AG09319 (cell line): ENCODE measurements at regions not wholly inside any gene's neighbourhood (a gene's known extent, or its start where the extent isn't known, plus 50 kb on each side); places are given as distances from the start of the nearest gene placed in this dataset.

Experiments
- DNase-seq: peaks from one replicate; pipeline ENCODE4 v3.0.0-alpha.2; 2010; ENCODE audit warnings: low read depth; ENCODE audit errors: extremely low read depth
- TF ChIP-seq, protein P1 (sequence below): IDR thresholded peaks from 2 replicates; pipeline ENCODE4 v1.5.1; 2011; ENCODE audit warnings: low read depth, mild to moderate bottlenecking, inconsistent platforms, low read length, moderate library complexity

DNA sequence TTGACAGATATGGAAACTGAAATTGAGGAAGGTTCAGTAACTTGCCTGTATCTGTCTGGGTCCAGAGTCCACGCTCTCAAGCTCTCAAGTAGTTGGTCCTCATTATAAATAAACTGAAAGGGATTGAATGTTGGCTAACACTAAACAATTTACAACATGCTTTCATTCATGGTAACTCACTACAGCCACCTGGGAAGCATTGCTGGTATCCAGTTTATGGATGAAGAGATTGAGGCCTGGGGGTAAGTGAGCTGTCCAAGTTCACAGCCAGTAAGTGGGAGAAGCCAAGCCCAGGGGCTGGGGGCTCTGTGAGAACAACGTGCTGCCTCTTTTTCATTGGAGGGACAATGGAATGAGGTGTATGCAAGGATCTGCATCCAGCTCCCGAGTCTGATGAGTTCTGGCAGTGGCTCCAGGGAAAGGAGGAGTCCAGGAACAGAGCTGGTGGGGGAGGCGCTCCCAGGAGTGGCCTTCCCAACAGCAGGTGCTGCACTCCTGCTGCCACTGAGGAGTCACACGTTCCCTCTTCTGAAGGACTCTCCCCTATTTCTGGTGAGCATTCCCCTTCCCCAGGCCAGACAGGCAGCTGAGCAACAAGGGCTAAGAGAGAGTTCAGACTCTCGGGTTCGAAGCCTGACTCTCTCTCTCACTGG is 175.8 kb downstream of the CSNK2A3 start:
- no peak for DNase-seq
- TF ChIP-seq, protein P1, sequence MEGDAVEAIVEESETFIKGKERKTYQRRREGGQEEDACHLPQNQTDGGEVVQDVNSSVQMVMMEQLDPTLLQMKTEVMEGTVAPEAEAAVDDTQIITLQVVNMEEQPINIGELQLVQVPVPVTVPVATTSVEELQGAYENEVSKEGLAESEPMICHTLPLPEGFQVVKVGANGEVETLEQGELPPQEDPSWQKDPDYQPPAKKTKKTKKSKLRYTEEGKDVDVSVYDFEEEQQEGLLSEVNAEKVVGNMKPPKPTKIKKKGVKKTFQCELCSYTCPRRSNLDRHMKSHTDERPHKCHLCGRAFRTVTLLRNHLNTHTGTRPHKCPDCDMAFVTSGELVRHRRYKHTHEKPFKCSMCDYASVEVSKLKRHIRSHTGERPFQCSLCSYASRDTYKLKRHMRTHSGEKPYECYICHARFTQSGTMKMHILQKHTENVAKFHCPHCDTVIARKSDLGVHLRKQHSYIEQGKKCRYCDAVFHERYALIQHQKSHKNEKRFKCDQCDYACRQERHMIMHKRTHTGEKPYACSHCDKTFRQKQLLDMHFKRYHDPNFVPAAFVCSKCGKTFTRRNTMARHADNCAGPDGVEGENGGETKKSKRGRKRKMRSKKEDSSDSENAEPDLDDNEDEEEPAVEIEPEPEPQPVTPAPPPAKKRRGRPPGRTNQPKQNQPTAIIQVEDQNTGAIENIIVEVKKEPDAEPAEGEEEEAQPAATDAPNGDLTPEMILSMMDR = no peak

DNA sequence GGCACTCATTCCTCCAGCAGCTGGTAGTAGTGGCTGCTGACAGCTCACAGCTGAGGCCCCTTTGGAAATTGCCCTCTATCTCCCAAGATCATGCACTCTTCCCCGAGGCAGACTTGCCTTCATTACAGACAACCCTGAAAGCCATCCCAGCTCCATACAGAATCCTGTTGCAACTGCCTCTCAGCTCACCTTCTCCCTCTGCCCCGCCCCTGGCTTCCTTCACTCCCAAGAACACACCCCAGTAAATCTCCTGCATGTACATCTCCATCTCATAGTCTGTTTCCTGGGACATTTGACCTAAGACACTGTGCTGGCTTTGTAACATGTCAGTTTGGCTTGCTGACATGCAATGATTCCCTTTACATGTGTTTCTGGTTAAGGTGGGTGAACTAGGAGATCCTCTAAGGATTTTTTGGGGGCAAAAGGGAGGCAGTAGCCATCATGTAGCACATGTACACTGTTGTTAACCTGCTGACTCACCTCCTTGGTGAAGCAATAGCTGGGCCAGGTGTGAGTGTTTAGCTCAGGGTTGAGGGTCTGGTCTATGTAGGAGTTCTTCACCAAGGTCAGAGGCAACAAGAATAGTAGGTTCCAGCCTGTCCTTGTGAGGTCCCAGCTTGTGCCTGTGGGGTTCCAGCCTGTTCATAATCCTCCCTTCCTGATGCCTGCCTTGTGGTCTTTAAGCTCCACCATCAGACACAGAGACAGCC is 179.6 kb downstream of the CSNK2A3 start:
- DNase-seq = no peak
- TF ChIP-seq, protein P1 = no peak

DNA sequence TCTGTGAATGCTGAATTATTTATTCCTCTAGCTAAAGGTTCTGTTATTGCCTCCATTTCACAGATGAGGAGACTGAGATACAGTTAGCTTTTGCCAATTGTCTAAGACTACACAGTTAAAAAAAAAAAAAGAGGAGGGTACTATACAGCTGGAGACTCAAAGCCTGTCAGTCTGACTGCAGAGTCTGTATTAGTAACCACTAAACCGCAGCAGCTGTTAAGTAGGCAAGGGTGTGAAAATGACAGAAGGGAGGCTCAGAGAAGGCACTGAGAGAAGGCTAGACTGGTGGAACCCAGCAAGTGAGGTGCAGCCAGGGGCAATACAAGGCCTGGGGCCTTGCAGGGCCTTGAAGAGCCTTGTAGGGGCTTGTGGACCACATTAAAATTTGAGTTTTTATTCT is 181.2 kb downstream of the CSNK2A3 start:
- TF ChIP-seq, protein P1 = no peak
- DNase-seq = no peak

DNA sequence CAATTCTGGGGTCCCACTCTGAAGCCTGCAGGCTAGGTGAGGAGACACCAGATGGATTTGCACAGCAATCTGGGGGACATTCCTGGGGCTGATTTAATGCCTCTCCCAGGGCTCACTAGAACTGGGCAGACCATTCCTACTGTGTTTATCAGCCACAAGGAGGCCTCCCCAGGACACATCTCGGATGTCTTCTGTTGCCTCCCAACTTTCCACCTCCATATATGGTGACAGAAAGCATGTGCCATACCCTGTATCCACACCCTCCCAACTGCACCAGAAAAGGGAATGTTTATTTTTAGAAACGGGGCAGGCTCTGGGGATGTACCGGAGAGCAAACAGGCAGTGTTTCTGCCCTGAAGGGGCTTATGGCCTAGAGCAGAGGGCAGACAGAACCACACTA is 181.8 kb downstream of the CSNK2A3 start:
- TF ChIP-seq, protein P1 = no peak

DNA sequence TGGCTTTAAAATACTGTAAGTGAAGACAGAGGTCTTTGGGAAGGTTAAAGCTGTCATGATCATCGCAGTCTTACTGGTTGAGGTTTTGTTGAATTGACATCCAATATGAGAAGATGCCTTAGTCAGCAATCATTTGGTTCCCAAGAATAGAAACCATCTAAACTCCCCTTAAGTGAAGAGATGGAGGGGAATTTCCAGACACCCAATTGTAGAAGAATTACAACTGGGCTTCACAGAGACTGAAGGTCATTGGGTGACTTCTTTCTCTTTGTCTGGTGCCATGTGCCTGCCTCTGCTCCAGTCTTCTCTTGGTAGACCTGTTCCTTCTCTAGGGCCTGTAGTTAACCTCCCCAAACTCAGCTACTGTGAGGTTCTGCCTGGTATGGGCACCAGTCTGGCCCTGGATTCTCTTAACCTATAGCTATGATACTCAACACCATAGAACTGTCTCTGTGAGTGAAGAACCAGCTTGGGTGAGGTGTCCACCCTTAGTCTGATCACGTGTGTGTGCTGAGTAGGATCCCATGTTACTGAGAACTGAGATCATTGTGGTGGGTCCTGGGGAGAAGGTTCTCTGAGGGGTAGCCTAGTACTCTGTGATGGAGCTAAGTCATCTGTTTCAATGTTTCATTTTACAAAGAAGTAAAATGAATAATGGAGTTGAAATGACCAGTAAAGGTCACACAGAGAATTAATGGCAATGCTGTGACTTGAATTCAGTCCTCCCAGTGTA is 182.5 kb downstream of the CSNK2A3 start:
- no peak for DNase-seq
- TF ChIP-seq, protein P1 = no peak

More for the DNA sequence above, 181.8 kb downstream of the CSNK2A3 start:
- DNase-seq = no peak

DNA sequence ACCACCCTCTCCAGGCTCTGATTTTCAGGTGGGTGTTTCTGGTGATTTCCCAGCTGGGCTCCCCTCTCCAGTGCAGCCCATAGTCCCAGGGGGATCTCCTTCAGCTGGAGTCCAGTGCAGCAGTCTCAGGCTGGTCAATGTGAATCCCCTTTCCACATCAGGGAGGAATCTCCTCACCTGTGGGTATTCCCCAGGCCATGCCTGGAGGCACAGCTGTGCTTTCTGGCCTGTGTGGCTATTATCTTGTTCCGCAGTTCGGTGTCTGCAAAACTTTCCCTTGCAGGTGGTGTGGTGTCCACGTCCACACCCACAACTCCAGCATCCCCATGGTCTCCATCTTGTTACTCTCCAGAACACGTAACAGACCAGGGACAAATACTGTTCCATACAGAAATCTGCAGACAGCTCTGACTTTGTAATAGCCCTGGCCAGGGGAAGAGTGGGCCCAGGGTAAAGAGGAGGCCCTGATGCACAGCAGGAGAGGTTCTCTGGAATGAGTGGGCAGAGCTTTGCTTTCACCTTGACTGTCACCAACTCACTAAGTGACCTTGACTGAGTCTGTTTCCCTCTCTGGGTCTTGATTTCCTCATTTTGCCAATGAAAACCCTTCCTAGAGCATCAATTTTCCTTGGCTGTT is 183.2 kb downstream of the CSNK2A3 start:
- TF ChIP-seq, protein P1 = no peak
- no peak for DNase-seq
